A549 (cell line): ENCODE measurements at regions not wholly inside any gene's neighbourhood (a gene's known extent, or its start where the extent isn't known, plus 50 kb on each side); places are given as distances from the start of the nearest gene placed in this dataset.

Source experiments
- ATAC-seq, 2 experiments: fragments of 200-7000 bp in 1 of 2; fragments of >200 bp in 1 of 2; cut with Nextera tagmentation in 1 of 2; cut with Tn5 transposase in 1 of 2; 3 replicates each; pipeline versions ENCODE4 v1.8.0 to v1.9.1; 2018 to 2020; ENCODE audit warnings: mild to moderate bottlenecking in 1 of 2, moderate library complexity in 1 of 2
- CTCF ChIA-PET: fragments of 300-600 bp; sonication (Branson Sonifier 250); formaldehyde crosslinking; extraction: SDS; loops from one replicate; lab custom pipeline; 2021; ENCODE audit warnings: antibody characterized with exemption, inconsistent platforms; lab: Yijun Ruan, JAX
- POLR2A ChIA-PET: fragments of 350-600 bp; formaldehyde crosslinking; extraction: SDS; loops from one replicate; lab custom pipeline; 2021; ENCODE audit warnings: antibody characterized with exemption, inconsistent platforms; lab: Yijun Ruan, JAX
- DNase-seq, 2 experiments: peaks; one replicate each; pipeline versions ENCODE4 v3.0.0 to v3.0.0-alpha.2; 2011 to 2016; ENCODE audit warnings: low read depth in 1 of 2, low spot score in 1 of 2
- FAIRE-seq: peaks from 2 replicates; lab custom pipeline; 2011; peaks lifted over from hg19 to GRCh38; lab: Jason Lieb, UNC
- H3K27ac ChIP-seq, 2 experiments: fragments of >200 bp; sonication (Bioruptor Twin); formaldehyde crosslinking; 3 replicates each; pipeline ENCODE4 v1.5.1; 2016 to 2017
- H3K4me1 ChIP-seq: fragments of >200 bp; sonication (Bioruptor Twin); formaldehyde crosslinking; 3 replicates; pipeline ENCODE4 v1.6.1; 2016
- H3K4me2 ChIP-seq: fragments of >200 bp; sonication (Bioruptor Twin); formaldehyde crosslinking; 3 replicates; pipeline ENCODE4 v1.6.1; 2016
- H3K4me3 ChIP-seq: fragments of >200 bp; sonication (Bioruptor Twin); formaldehyde crosslinking; 3 replicates; pipeline ENCODE4 v1.5.1; 2016
- H3K9me3 ChIP-seq: fragments of >200 bp; sonication (Bioruptor Twin); formaldehyde crosslinking; 3 replicates; pipeline ENCODE4 v1.6.1; 2016
- CBX8 ChIP-seq: fragments of 200-600 bp; sonication (generic); IDR thresholded peaks from 2 replicates; pipeline ENCODE4 v1.6.1; 2016
- CHD4 ChIP-seq: fragments of 200-600 bp; sonication (generic); IDR thresholded peaks from 2 replicates; pipeline ENCODE4 v1.6.1; 2016; ENCODE audit warnings: antibody characterized with exemption, mild to moderate bottlenecking, borderline replicate concordance
- EHF ChIP-seq: fragments of 250-450 bp; sonication (Bioruptor Pico); IDR thresholded peaks from 2 replicates; pipeline ENCODE4 v1.5.0; 2020; ENCODE audit warnings: mild to moderate bottlenecking
- EHMT2 ChIP-seq: fragments of 200-600 bp; sonication (generic); IDR thresholded peaks from 2 replicates; pipeline ENCODE4 v1.6.1; 2016; ENCODE audit warnings: antibody characterized with exemption, low read depth, mild to moderate bottlenecking, moderate library complexity
- ESRRA ChIP-seq: fragments of 150-350 bp; IDR thresholded peaks from 2 replicates; pipeline ENCODE4 v1.6.1; 2014; ENCODE audit warnings: mild to moderate bottlenecking, low read length, borderline replicate concordance
- FOXS1 ChIP-seq: fragments of 250-450 bp; sonication (Bioruptor Pico); IDR thresholded peaks from 2 replicates; pipeline ENCODE4 v1.5.0; 2020; ENCODE audit warnings: mild to moderate bottlenecking, moderate library complexity
- HDAC2 ChIP-seq: fragments of 200-600 bp; sonication (generic); IDR thresholded peaks from 2 replicates; pipeline ENCODE4 v1.6.1; 2016
- JUN ChIP-seq, 2 experiments: fragments of >200 bp; sonication (Bioruptor Twin); formaldehyde crosslinking; IDR thresholded peaks; 2 replicates in 1 of 2; 3 replicates in 1 of 2; pipeline ENCODE4 v1.6.1; 2016 to 2017
- KDM1A ChIP-seq: fragments of 200-600 bp; sonication (generic); IDR thresholded peaks from 2 replicates; pipeline ENCODE4 v1.6.1; 2016; ENCODE audit warnings: low read depth, mild to moderate bottlenecking
- KDM5A ChIP-seq: fragments of 200-600 bp; sonication (generic); IDR thresholded peaks from 2 replicates; pipeline ENCODE4 v1.6.1; 2016; ENCODE audit warnings: antibody characterized with exemption, mild to moderate bottlenecking
- MAZ ChIP-seq: fragments of 150-350 bp; IDR thresholded peaks from 2 replicates; pipeline ENCODE4 v1.6.1; 2014; ENCODE audit warnings: antibody characterized with exemption, low read depth, low read length, borderline replicate concordance
- MYC ChIP-seq: IDR thresholded peaks from 2 replicates; pipeline ENCODE4 v1.6.1; 2012; ENCODE audit warnings: mild to moderate bottlenecking, inconsistent platforms, low read length, improper control_type of control experiment, borderline replicate concordance
- NR3C1 ChIP-seq: fragments of >200 bp; sonication (Bioruptor Twin); formaldehyde crosslinking; IDR thresholded peaks from 3 replicates; pipeline ENCODE4 v1.6.1; 2017
- POLR2A ChIP-seq: IDR thresholded peaks from 2 replicates; pipeline ENCODE4 v1.6.1; 2012; ENCODE audit warnings: mild to moderate bottlenecking, low read length
- POLR2AphosphoS2 ChIP-seq: conservative IDR thresholded peaks from 2 replicates; pipeline ENCODE4 v1.6.1; 2012; ENCODE audit warnings: low read length, improper control_type of control experiment, inconsistent platforms
- RAD21 ChIP-seq, 2 experiments: fragments of >200 bp in 1 of 2; sonication (Bioruptor Twin) in 1 of 2; formaldehyde crosslinking in 1 of 2; IDR thresholded peaks in 1 of 2; conservative IDR thresholded peaks in 1 of 2; 2 replicates in 1 of 2; 3 replicates in 1 of 2; pipeline ENCODE4 v1.6.1; 2012 to 2018; ENCODE audit warnings: inconsistent platforms in 1 of 2
- RNF2 ChIP-seq: fragments of 200-600 bp; sonication (generic); IDR thresholded peaks from 2 replicates; pipeline ENCODE4 v1.6.1; 2016; ENCODE audit warnings: low read depth, mild to moderate bottlenecking, antibody characterized with exemption, moderate library complexity, borderline replicate concordance
- SMC3 ChIP-seq: fragments of >200 bp; sonication (Bioruptor Twin); formaldehyde crosslinking; IDR thresholded peaks from 3 replicates; pipeline ENCODE4 v1.6.1; 2018; ENCODE audit warnings: inconsistent platforms
- TP53 ChIP-seq: fragments of 250-450 bp; sonication (Bioruptor Pico); IDR thresholded peaks from 2 replicates; pipeline ENCODE4 v1.5.0; 2021; ENCODE audit warnings: mild to moderate bottlenecking, moderate library complexity
- WGBS: methylation state at CpG from one replicate; pipeline ENCODE4 v1.1.6; 2017; ENCODE audit errors: missing lambda C conversion rate; 5-methylcytosine and 5-hydroxymethylcytosine counted together
- TF ChIP-seq, protein P1 (sequence below): fragments of 200-600 bp; sonication (generic); IDR thresholded peaks from 2 replicates; pipeline ENCODE4 v1.6.1; 2016; ENCODE audit warnings: antibody characterized with exemption, mild to moderate bottlenecking, moderate library complexity
- TF ChIP-seq, protein P2 (sequence below): fragments of >200 bp; sonication (Bioruptor Twin); formaldehyde crosslinking; IDR thresholded peaks from 3 replicates; pipeline ENCODE4 v1.6.1; 2016
- TF ChIP-seq, protein P3 (sequence below): IDR thresholded peaks from 2 replicates; pipeline ENCODE4 v1.6.1; 2012
- TF ChIP-seq, protein P4 (sequence below): IDR thresholded peaks from 2 replicates; pipeline ENCODE4 v1.6.1; 2012; ENCODE audit warnings: low read depth, borderline replicate concordance

DNA sequence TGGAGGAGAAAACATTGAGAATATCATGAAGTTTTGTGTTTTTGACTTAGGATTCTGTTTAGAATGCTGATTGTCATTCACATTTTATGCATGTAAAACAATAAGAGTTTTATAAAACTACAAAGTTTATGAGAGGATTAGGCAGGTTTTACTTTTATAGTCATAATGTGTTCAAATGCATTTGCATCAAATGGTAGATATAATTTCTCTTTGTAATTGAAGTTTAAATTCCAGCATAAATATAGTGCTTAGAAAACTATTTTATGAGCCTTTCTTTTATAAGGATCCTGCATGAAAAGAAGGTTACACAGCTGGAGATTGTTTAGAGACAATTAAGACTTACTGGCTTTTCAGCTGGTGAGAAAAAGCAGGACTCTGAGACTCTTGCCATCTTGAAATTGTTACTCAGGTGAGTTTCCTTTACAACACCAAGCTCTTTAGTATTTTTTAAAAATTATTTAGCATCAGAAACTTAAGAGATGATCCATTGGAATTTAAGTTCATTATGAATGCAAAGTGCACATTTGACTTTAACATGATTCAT is 157.1 kb upstream of the MAN1A1 start:
- no peak for DNase-seq
- ATAC-seq, result no peak
- POLR2A ChIA-PET, result no interaction called here
- H3K4me3 ChIP-seq, result no peak overlapping the region
- TF ChIP-seq KDM1A, result no peak
- TF ChIP-seq POLR2A, result no peak
- no peak for TF ChIP-seq ESRRA
- no peak for TF ChIP-seq HDAC2
- no peak for TF ChIP-seq RAD21 (conservative IDR thresholded peaks at IDR 0.05 in 1 of 2, IDR thresholded peaks at IDR 0.05 in 1 of 2)
- no peak for TF ChIP-seq POLR2AphosphoS2
- TF ChIP-seq SMC3, result no peak
- TF ChIP-seq, protein P1, sequence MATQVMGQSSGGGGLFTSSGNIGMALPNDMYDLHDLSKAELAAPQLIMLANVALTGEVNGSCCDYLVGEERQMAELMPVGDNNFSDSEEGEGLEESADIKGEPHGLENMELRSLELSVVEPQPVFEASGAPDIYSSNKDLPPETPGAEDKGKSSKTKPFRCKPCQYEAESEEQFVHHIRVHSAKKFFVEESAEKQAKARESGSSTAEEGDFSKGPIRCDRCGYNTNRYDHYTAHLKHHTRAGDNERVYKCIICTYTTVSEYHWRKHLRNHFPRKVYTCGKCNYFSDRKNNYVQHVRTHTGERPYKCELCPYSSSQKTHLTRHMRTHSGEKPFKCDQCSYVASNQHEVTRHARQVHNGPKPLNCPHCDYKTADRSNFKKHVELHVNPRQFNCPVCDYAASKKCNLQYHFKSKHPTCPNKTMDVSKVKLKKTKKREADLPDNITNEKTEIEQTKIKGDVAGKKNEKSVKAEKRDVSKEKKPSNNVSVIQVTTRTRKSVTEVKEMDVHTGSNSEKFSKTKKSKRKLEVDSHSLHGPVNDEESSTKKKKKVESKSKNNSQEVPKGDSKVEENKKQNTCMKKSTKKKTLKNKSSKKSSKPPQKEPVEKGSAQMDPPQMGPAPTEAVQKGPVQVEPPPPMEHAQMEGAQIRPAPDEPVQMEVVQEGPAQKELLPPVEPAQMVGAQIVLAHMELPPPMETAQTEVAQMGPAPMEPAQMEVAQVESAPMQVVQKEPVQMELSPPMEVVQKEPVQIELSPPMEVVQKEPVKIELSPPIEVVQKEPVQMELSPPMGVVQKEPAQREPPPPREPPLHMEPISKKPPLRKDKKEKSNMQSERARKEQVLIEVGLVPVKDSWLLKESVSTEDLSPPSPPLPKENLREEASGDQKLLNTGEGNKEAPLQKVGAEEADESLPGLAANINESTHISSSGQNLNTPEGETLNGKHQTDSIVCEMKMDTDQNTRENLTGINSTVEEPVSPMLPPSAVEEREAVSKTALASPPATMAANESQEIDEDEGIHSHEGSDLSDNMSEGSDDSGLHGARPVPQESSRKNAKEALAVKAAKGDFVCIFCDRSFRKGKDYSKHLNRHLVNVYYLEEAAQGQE, result no peak
- TF ChIP-seq, protein P2, sequence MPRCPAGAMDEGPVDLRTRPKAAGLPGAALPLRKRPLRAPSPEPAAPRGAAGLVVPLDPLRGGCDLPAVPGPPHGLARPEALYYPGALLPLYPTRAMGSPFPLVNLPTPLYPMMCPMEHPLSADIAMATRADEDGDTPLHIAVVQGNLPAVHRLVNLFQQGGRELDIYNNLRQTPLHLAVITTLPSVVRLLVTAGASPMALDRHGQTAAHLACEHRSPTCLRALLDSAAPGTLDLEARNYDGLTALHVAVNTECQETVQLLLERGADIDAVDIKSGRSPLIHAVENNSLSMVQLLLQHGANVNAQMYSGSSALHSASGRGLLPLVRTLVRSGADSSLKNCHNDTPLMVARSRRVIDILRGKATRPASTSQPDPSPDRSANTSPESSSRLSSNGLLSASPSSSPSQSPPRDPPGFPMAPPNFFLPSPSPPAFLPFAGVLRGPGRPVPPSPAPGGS, result no peak
- no peak for TF ChIP-seq TP53 (CRISPR knock-in tag)
- TF ChIP-seq MAZ, result no peak
- no peak for TF ChIP-seq MYC
- TF ChIP-seq NR3C1, result no peak
- no peak for TF ChIP-seq EHF (CRISPR knock-in tag)
- TF ChIP-seq, all 56 proteins: peak for 0
- FAIRE-seq, result no peak
- H3K9me3 ChIP-seq, result no peaks in the 10 kb centered on the region
- no peaks in the 10 kb centered on the region for H3K4me1 ChIP-seq
- CTCF ChIA-PET, result no interaction called here
- no peak overlapping the region for H3K4me2 ChIP-seq
- H3K27ac ChIP-seq, result no peak overlapping the region

DNA sequence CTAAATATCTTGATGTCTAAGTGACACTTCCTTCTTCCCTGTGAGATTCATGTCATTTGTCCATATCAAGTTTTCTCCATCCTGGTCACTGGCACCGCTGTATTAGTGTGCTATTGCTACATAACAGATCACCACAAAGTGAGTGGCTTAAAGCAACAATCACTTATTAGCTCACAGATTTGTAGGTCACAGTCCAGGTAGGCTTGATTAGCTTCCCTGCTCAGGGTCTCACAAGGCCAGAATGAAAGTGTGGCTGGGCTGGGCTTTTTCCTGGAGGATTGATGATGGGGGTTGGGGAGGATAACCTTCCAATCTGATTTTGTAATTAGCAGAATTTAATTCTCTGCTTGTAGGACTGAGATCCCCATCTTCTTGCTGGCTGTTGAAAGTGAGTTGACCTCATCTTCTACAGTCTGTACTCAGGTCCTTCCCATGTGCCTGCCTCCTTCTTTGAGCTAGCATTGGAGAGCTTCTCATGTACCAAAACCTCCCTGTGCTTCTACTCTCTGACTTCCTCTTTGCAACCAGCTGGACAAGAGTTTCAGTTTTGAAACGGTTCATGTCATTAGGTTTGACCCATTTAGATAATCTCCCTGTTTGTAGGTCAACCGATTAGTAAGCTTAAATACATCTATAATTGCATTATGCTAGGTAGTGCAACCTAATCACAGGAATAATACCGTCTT is 152.4 kb upstream of the MAN1A1 start:
- POLR2A ChIA-PET, result no interaction called here

DNA sequence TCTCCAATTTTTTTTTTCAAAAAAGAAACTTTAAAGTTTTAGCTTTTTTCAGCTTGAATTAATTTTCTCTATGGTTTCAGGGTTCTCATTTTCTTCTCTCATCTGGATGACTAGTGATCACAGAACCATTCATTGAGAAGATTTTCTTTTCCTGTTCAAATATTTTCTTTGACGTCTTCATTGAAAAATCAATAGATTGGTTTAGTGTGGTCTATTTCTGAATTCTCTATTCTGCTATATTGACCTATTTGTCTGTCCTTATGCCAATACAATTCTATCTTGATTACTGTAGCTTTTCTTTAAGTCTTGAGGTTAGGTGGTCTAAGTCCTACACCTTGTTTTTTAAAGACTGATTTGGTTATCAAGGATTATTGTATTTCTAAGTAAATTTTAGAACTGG is 150.2 kb upstream of the MAN1A1 start:
- ChIA-PET POLR2A (no interaction called here), CTCF (no interaction called here)
- no peak for ATAC-seq
- Histone ChIP-seq H3K9me3 (no peaks in the 10 kb centered on the region), H3K4me3 (no peak overlapping the region), H3K4me2 (no peak overlapping the region), H3K27ac (no peak overlapping the region), H3K4me1 (no peaks in the 10 kb centered on the region)
- DNase-seq, result no peak
- TF ChIP-seq, protein P3, sequence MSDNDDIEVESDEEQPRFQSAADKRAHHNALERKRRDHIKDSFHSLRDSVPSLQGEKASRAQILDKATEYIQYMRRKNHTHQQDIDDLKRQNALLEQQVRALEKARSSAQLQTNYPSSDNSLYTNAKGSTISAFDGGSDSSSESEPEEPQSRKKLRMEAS, result no peak
- TF ChIP-seq ESRRA (no peak), EHMT2 (no peak), MAZ (no peak), MYC (no peak), CHD4 (no peak), CBX8 (no peak), NR3C1 (no peak)
- TF ChIP-seq, protein P4, sequence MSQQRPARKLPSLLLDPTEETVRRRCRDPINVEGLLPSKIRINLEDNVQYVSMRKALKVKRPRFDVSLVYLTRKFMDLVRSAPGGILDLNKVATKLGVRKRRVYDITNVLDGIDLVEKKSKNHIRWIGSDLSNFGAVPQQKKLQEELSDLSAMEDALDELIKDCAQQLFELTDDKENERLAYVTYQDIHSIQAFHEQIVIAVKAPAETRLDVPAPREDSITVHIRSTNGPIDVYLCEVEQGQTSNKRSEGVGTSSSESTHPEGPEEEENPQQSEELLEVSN, result no peak
- no peak for FAIRE-seq
- WGBS, result 61% methylated on average over 1 of the region's 1 CpG

More for the DNA sequence above, 152.4 kb upstream of the MAN1A1 start:
- Histone ChIP-seq H3K4me1 (no peaks in the 10 kb centered on the region), H3K9me3 (no peaks in the 10 kb centered on the region), H3K27ac (no peak overlapping the region)
- DNase-seq (no peak), ATAC-seq (no peak)
- WGBS, result 8% methylated on average over 4 of the region's 4 CpGs
- TF ChIP-seq JUN (IDR thresholded peaks at IDR 0.05), result no peak
- TF ChIP-seq RNF2, result no peak
- no peak for TF ChIP-seq EHF (CRISPR knock-in tag)
- no peak for TF ChIP-seq FOXS1 (CRISPR knock-in tag)
- TF ChIP-seq KDM5A, result no peak
- no peak for TF ChIP-seq POLR2A
- TF ChIP-seq, all 56 proteins: peak for 0
- Histone ChIP-seq H3K4me3 (no peak overlapping the region), H3K4me2 (no peak overlapping the region)
- CTCF ChIA-PET, result no interaction called here
- no peak for FAIRE-seq
